NCI-H2107 treated with DMSO at 0.1 percent for 48 hours (cell line): ENCODE measurements at regions not wholly inside any gene's neighbourhood (a gene's known extent, or its start where the extent isn't known, plus 50 kb on each side); places are given as distances from the start of the nearest gene placed in this dataset.
"Not testable (repeated sequence)": the region's sequence is repeated elsewhere in the genome, so short reads cannot be mapped to it uniquely, and the experiment has no call there.

Experiments used
- DNase-seq: peaks from one replicate; lab custom pipeline; 2025; ENCODE audit not compliant: unreplicated experiment; lab: John Stamatoyannopoulos, UW

- no peak for DNase-seq
These were observed 178.9 kb downstream of the MMUT start for GRCh38 chr6:49284180-49284579.

DNA sequence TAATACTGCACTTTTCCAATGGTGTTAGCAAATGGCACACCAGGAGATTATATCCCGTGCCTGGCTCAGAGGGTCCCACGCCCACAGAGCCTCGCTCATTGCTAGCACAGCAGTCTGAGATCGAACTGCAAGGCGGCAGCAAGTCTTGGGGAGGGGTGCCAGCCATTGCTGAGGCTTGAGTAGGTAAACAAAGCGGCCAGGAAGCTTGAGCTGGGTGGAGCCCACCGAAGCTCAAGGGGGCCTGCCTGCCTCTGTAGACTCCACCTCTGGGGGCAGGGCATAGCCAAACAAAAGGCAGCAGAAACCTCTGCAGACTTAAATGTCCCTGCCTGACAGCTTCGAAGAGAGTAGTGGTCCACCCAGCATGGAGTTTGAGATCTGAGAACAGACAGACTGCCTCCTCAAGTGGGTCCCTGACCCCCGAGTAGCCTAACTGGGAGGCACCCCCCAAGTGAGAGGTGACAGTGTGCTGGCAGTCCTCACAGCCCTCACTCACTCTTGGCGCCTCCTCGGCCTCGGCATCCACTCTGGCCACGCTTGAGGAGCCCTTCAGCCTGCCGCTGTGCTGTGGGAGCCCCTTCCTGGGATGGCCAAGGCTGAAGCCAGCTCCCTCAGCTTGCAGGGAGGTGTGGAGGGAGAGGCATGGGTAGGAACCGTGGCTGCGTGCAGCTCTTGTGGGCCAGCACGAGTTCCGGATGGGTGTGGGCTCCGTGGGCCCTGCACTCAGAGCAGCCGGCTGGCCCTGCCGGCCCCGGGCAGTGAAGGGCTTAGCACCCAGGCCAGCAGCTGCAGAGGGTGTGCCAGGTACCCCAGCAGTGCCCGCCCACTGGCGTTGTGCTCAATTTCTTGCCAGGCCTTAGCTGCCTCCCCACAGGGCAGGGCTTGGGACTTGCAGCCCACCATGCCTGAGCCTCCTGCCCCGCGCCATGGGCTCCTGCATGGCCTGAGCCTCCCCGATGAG lies 188.0 kb downstream of the MMUT start:
- not testable (repeated sequence) for DNase-seq

- DNase-seq = no peak
These were observed 193.9 kb downstream of the MMUT start for GRCh38 chr6:49269190-49269589.

DNA sequence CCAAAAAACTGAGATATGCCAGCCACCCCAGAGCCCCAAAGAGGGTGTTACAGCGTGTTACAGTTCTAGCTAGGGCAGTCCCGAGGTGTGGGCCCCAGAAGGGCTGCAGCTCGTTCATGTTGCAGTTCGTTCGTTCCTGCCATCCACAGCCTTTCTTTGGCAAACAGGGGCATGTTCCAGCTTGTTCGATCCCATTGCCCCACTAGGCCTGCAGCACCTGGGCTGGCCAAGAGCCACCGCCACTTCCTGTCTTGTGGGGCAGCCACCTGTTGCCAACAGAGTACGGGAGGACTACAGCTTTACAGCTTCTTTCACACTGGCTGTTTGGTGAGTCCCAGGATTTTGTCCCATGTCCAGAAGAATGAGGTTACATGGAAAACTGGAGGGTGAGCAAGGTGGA lies 198.1 kb downstream of the MMUT start:
- DNase-seq = no peak

DNA sequence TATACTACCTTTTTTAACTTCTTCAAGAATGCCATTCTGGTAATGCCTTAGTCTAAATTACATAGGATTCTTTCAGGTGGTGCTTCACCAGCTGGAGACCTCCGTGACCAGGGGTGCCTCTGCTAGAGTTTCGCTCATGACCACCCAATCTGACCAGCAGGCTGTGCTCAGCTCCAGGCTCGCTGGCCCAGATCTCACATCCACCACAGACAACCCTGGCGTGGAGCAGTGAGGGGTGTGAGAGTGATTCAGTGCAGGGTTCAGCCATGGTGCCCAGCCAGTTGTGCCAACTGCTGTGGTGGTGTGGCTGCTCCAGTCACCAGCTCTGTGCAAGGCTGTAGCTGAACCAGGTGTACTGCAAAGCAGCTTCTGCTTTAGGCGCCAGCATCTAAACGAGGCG lies 198.6 kb downstream of the MMUT start:
- no peak for DNase-seq

DNA sequence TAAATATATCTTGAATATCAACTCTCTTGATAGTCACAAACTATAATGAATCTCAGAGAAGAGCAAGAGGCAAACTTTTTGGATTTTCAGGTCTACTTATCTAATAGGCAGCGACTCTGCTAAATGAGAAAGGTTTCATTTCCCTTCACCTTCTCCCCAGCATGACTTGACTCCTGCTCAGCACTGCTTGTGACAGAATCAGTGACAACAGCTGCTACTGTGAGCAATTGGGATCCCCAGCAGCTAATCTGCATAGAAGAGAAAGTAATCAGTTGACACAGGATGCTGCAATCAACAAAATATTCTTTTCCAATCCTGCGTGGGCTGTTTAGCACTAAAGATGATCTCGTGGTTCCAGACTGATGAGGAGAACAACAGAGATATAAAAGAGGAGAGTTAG lies 205.5 kb downstream of the MMUT start:
- no peak for DNase-seq

- no peak for DNase-seq
These were observed 207.7 kb downstream of the MMUT start for GRCh38 chr6:49255335-49255734.

DNA sequence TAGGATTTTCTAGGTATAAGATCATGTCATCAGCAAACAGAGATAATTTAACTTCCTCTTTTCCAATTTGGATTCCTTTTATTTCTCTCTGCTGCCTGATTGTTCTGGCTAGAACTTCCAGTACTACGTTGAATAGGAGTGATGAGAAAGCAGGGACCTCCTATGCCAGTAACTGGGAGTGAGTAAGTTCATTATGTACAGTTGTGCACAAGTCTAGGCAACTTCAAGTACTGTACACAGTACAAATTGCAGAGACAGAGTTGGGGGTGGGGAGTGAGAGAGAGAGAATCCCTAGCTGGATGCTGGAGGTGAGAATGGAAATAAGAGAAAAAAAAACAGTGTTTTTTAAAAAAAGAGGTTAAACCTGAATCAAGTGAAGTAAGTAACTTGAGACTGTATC lies 210.2 kb downstream of the MMUT start:
- no peak for DNase-seq

- no peak for DNase-seq
These were observed 229.6 kb downstream of the MMUT start for GRCh38 chr6:49233483-49233882.

- DNase-seq = no peak
These were observed 237.6 kb downstream of the MMUT start for GRCh38 chr6:49225471-49225870.

DNA sequence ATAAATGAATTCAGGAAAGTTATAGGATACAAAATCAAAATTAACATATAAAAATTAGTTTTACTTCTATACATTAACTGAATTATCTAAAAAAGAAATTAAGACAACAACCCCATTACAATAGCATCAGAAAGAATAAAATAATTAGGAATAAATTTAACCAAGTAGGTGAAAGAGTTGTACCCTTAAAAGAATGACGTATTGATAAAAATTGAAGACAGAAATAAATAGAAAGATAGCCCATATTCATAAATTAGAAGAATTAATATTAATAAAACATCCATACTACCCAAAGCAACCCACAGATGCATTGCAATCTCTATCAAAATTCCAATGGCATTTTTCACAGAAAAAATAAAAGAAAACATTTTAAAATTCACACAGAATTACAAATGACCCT lies 242.8 kb downstream of the MMUT start:
- DNase-seq = no peak

GRCh38 chr6:49205526-49205925 lies 257.5 kb downstream of the MMUT start:
- DNase-seq = no peak

GRCh38 chr6:49202924-49203536 lies 260.0 kb downstream of the MMUT start:
- DNase-seq = no peak

DNA sequence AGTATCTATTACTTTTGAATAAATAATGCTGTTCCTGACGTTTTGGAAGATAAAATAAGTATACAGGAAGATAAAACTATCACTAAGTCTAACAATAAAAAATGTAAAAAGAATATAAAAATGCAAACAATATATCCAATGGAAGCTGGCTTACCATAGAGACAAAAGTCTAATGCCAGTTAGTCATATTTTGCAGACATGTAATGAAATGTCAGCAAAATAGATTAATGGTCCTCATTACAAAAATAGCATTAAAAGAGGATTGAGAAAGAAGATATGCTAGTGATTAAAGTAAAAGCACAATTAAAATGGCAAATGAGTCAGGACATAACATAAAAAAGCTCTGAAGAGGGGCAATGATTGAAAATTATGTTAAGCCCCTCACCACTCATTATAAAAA lies 265.0 kb downstream of the MMUT start:
- no peak for DNase-seq

- DNase-seq = not testable (repeated sequence)
These were observed 300.7 kb downstream of the MMUT start for GRCh38 chr6:49162379-49162778.

DNA sequence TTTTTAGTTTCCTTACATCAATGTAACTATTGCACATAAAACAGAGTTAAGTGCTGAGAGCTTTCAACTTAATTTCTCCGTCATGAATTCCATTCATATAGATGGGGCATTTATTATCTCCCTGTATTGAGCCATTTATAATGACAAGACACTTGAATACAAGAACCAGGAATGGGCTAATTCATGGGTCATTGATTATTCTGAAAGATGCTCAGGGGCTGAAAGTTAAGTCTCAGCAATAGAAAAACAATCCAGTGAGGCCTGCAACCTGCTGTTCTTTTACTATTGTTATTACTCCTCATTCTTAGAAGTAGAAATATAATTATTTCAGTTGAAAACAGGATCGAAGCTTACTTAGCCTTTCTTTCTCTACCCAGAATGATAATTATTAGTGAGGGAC lies 307.7 kb downstream of the MMUT start:
- no peak for DNase-seq

DNA sequence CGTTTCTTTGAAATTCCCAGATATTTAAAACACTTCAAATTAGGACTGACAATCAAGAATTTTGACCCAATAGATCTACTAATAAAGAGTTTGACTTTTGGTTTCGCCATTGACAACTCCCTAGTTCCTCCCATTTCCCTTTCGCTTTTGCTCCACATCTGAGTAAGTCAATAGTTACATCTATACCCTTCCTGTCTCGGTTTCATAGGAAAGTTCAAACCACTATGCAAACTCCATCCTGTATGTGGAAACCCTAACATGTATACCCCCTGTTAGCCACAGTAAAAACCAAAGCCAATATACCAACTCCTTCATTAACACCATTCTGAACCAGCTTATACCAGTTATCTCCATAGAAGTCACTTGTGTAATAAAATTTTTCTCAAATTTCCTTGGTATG lies 311.1 kb downstream of the MMUT start:
- DNase-seq = no peak

GRCh38 chr6:49151461-49151860 lies 311.6 kb downstream of the MMUT start:
- DNase-seq = no peak

DNA sequence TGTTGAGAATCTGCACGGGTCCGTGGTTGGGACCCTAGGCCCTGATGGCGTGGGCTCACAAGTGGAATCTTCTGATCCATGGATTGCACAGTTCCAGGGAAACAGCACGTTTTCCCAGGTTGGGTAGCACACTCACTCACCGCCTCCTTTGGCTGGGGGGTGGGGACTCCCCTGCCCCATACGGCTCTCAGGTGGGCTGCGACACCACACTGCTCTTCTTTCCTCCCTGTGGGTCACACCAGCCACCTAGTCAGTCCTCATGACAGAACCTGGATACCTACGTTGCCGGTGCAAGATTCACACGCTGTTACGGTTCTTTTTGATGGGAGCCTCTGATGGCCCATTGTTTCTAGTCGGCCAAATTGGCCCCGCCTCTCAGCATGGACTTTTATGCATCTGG lies 312.0 kb downstream of the MMUT start:
- no peak for DNase-seq

GRCh38 chr6:49145280-49145679 lies 317.8 kb downstream of the MMUT start:
- no peak for DNase-seq

- no peak for DNase-seq
These were observed 320.5 kb downstream of the MMUT start for GRCh38 chr6:49142421-49143151.

GRCh38 chr6:49121970-49122369 lies 341.1 kb downstream of the MMUT start:
- DNase-seq = no peak
